GM12878 (cell line): ENCODE measurements at regions not wholly inside any gene's neighbourhood (a gene's known extent, or its start where the extent isn't known, plus 50 kb on each side); places are given as distances from the start of the nearest gene placed in this dataset.

Experiments
- POLR2AphosphoS2 ChIP-seq: IDR thresholded peaks from 2 replicates; pipeline ENCODE4 v1.6.1; 2011; ENCODE audit warnings: low read depth, mild to moderate bottlenecking, low read length, improper control_type of control experiment, moderate library complexity
- TF ChIP-seq, protein P1 (sequence below), 3 experiments: IDR thresholded peaks in 2 of 3; conservative IDR thresholded peaks in 1 of 3; 2 replicates each; pipeline ENCODE4 v1.5.1; 2011; ENCODE audit warnings: low read depth in 3 of 3, low read length in 3 of 3, mild to moderate bottlenecking in 3 of 3, control low read depth in 2 of 3, moderate library complexity in 2 of 3, inconsistent platforms in 1 of 3, mixed read lengths in 1 of 3; ENCODE audit not compliant: control insufficient read depth in 2 of 3, insufficient read depth in 1 of 3; ENCODE audit errors: extremely low read depth in 1 of 3

DNA sequence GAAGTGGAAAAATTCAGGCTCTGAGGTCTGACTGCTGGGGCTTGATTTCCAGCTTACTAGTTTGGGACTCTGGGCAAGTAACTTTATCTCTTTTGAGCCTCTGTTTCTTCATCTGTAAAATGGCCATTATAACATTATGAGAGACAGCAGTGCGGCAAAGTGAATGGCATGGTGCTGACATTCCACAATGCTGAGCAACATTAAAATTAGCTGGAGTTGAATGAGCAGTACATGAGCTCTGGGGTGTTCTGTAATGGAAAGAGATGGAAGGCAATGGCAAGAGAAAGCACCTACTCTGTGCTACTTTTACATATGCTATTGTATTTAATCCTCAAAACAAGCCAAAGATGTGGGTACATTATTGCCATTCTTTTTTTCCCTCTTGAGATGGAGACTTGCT lies 535.7 kb upstream of the CDH11 start:
- TF ChIP-seq, protein P1, sequence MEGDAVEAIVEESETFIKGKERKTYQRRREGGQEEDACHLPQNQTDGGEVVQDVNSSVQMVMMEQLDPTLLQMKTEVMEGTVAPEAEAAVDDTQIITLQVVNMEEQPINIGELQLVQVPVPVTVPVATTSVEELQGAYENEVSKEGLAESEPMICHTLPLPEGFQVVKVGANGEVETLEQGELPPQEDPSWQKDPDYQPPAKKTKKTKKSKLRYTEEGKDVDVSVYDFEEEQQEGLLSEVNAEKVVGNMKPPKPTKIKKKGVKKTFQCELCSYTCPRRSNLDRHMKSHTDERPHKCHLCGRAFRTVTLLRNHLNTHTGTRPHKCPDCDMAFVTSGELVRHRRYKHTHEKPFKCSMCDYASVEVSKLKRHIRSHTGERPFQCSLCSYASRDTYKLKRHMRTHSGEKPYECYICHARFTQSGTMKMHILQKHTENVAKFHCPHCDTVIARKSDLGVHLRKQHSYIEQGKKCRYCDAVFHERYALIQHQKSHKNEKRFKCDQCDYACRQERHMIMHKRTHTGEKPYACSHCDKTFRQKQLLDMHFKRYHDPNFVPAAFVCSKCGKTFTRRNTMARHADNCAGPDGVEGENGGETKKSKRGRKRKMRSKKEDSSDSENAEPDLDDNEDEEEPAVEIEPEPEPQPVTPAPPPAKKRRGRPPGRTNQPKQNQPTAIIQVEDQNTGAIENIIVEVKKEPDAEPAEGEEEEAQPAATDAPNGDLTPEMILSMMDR (IDR thresholded peaks at IDR 0.05 in 2 of 3, conservative IDR thresholded peaks at IDR 0.05 in 1 of 3; ENCODE audit: control insufficient read depth in 2 of 3, extremely low read depth in 1 of 3, insufficient read depth in 1 of 3, low read depth in 3 of 3, low read length in 3 of 3): no peak
- TF ChIP-seq POLR2AphosphoS2: no peak
